T1000 (cell line): ENCODE measurements at regions not wholly inside any gene's neighbourhood (a gene's known extent, or its start where the extent isn't known, plus 50 kb on each side); places are given as distances from the start of the nearest gene placed in this dataset.

Experiments
- DNase-seq: peaks from one replicate; lab custom pipeline; 2025; ENCODE audit warnings: mixed read lengths; lab: John Stamatoyannopoulos, UW

- DNase-seq, result no peak
Measured at GRCh38 chr2:216286616-216287231, 85.6 kb downstream of the MARCHF4 start.

GRCh38 chr2:216285701-216286100, 86.6 kb downstream of the MARCHF4 start:
- no peak for DNase-seq

GRCh38 chr2:216284708-216285107, 87.6 kb downstream of the MARCHF4 start:
- DNase-seq, result no peak

- DNase-seq, result no peak
Measured at GRCh38 chr2:216283038-216283900, 89.0 kb downstream of the MARCHF4 start.

GRCh38 chr2:216281876-216282275, 90.4 kb downstream of the MARCHF4 start:
- no peak for DNase-seq

- no peak for DNase-seq
Measured at GRCh38 chr2:216281316-216281715, 91.0 kb downstream of the MARCHF4 start.

GRCh38 chr2:216279459-216279858, 92.8 kb downstream of the MARCHF4 start:
- no peak for DNase-seq

GRCh38 chr2:216279031-216279430, 93.3 kb downstream of the MARCHF4 start:
- no peak for DNase-seq

GRCh38 chr2:216275890-216276289, 96.4 kb downstream of the MARCHF4 start:
- no peak for DNase-seq

GRCh38 chr2:216274194-216274840, 98.0 kb downstream of the MARCHF4 start:
- DNase-seq, result no peak

- DNase-seq, result no peak
Measured at GRCh38 chr2:216261042-216261537, 111.2 kb downstream of the MARCHF4 start.

GRCh38 chr2:216260629-216261028, 111.7 kb downstream of the MARCHF4 start:
- no peak for DNase-seq

- DNase-seq, result no peak
Measured at GRCh38 chr2:216259081-216259480, 113.2 kb downstream of the MARCHF4 start.

GRCh38 chr2:216257089-216257488, 115.2 kb downstream of the MARCHF4 start:
- DNase-seq, result no peak
